ENCODE measurements at regions not wholly inside any gene's neighbourhood (a gene's known extent, or its start where the extent isn't known, plus 50 kb on each side); places are given as distances from the start of the nearest gene placed in this dataset.

DNA sequence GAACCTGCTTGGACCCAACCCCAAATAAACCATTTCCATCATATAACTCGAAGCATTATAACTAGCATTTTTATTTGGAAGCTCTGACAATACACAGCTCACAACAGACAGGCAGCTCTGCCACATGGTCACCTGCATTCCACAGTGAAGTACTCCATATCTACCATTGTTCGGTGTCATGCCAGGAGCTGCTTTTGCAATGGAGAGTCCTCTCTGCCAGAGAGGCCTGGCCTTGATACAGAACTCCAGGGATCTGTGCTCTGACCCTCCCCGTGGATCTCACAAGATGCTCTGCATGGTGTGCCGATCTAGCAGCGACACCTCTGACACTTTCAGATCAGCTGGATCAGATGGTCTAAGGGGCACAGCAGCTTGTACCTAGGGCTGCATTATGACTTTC is 109.6 kb downstream of the SYF2 start:
- intact Hi-C loops (cut with micrococcal nuclease; ENCODE audit: unreplicated experiment), result no loop called here
- Histone ChIP-seq H3K27ac (ENCODE audit: extremely low read length, insufficient read depth, low read length) (no peak overlapping the region), H4K20me1 (ENCODE audit: insufficient read depth, low read length) (no peaks in the 10 kb centered on the region), H3K79me2 (ENCODE audit: insufficient read depth, low read length) (no peaks in the 10 kb centered on the region), H3K9ac (ENCODE audit: insufficient read depth, low read depth, low read length) (no peak overlapping the region), H3K4me1 (ENCODE audit: insufficient read depth, low read length) (peaks cover 27% of the 10 kb centered on the region), H3K36me3 (replicated peaks in 1 of 2; ENCODE audit: control insufficient read depth in 1 of 2, insufficient read depth in 2 of 2, low read length in 2 of 2) (no peaks in the 10 kb centered on the region), H3K27me3 (ENCODE audit: control insufficient read depth in 1 of 2, insufficient read depth in 2 of 2, low read length in 2 of 2) (no peaks in the 10 kb centered on the region), H2AFZ (ENCODE audit: low read length) (no peak overlapping the region), H3K4me2 (ENCODE audit: low read depth, low read length) (0 out of 2 replicates have a peak overlapping the region, but pooled peaks have one; percentile 24), H3K9me3 (ENCODE audit: low read length) (no peaks in the 10 kb centered on the region), H3K4me3 (replicated peaks in 1 of 3; ENCODE audit: insufficient read depth in 1 of 3, low read depth in 2 of 3, low read length in 3 of 3) (no peak overlapping the region)
- POLR2A ChIA-PET, result interaction anchor here (1.5 kb wide), 1 partner anchor 45 kb away, joined by 5 read pairs; no protein-coding TSS in a partner anchor
- DNase-seq (ENCODE audit: low spot score) (peak; percentile 19), FAIRE-seq (no peak), ATAC-seq (no peak)
- CTCF ChIA-PET (ENCODE audit: low intra/inter-chr PET ratio, low total read pairs), result no interaction called here
- TF ChIP-seq PAX8 (CRISPR knock-in tag; IDR thresholded peaks at IDR 0.05; ENCODE audit: borderline replicate concordance) (no peak), TOE1 (CRISPR knock-in tag; IDR thresholded peaks at IDR 0.05) (no peak), ZNF337 (CRISPR knock-in tag; IDR thresholded peaks at IDR 0.05; ENCODE audit: borderline replicate concordance, low read depth) (no peak), CCDC6 (CRISPR knock-in tag; IDR thresholded peaks at IDR 0.05) (no peak), ZNF441 (CRISPR knock-in tag; IDR thresholded peaks at IDR 0.05; ENCODE audit: borderline replicate concordance) (no peak), ZNF207 (IDR thresholded peaks at IDR 0.05; ENCODE audit: borderline replicate concordance) (no peak), TFAP4 (IDR thresholded peaks at IDR 0.05; ENCODE audit: borderline replicate concordance, low read depth) (no peak), ZNF329 (CRISPR knock-in tag; IDR thresholded peaks at IDR 0.05; ENCODE audit: low read depth) (no peak), ZNF263 (CRISPR knock-in tag; IDR thresholded peaks at IDR 0.05) (no peak), ZNF282 (IDR thresholded peaks at IDR 0.05; ENCODE audit: partially characterized antibody) (no peak), SIN3A (IDR thresholded peaks at IDR 0.05; ENCODE audit: borderline replicate concordance, low read depth, low read length) (no peak), THAP9 (CRISPR knock-in tag; IDR thresholded peaks at IDR 0.05; ENCODE audit: borderline replicate concordance) (no peak), EP300 (IDR thresholded peaks at IDR 0.05; ENCODE audit: low read depth in 2 of 2, low read length in 2 of 2) (no peak), EP300 (CRISPR knock-in tag; IDR thresholded peaks at IDR 0.05; ENCODE audit: borderline replicate concordance) (no peak)
- TF ChIP-seq, protein P1, sequence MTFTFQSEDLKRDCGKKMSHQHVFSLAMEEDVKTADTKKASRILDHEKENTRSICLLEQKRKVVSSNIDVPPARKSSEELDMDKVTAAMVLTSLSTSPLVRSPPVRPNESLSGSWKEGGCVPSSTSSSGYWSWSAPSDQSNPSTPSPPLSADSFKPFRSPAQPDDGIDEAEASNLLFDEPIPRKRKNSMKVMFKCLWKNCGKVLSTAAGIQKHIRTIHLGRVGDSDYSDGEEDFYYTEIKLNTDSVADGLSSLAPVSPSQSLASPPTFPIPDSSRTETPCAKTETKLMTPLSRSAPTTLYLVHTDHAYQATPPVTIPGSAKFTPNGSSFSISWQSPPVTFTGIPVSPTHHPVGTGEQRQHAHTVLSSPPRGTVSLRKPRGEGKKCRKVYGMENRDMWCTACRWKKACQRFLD (CRISPR knock-in tag; IDR thresholded peaks at IDR 0.05; ENCODE audit: borderline replicate concordance), result no peak
- TF ChIP-seq, protein P2, sequence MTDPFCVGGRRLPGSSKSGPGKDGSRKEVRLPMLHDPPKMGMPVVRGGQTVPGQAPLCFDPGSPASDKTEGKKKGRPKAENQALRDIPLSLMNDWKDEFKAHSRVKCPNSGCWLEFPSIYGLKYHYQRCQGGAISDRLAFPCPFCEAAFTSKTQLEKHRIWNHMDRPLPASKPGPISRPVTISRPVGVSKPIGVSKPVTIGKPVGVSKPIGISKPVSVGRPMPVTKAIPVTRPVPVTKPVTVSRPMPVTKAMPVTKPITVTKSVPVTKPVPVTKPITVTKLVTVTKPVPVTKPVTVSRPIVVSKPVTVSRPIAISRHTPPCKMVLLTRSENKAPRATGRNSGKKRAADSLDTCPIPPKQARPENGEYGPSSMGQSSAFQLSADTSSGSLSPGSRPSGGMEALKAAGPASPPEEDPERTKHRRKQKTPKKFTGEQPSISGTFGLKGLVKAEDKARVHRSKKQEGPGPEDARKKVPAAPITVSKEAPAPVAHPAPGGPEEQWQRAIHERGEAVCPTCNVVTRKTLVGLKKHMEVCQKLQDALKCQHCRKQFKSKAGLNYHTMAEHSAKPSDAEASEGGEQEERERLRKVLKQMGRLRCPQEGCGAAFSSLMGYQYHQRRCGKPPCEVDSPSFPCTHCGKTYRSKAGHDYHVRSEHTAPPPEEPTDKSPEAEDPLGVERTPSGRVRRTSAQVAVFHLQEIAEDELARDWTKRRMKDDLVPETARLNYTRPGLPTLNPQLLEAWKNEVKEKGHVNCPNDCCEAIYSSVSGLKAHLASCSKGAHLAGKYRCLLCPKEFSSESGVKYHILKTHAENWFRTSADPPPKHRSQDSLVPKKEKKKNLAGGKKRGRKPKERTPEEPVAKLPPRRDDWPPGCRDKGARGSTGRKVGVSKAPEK (CRISPR knock-in tag; IDR thresholded peaks at IDR 0.05; ENCODE audit: borderline replicate concordance), result no peak
- BruUV-seq (replicated peaks), result no TSS peak
- in situ Hi-C loops (cut with HindIII; ENCODE audit: extremely low pct_ligation_motif_present, low pct_unique_long_range_greater_than_20kb), result no loop called here
- 34% methylated on average over 3 of the region's 5 CpGs for WGBS (ENCODE audit: low lambda C conversion rate)

Data from HepG2 (cell line).